ENCODE measurements at regions not wholly inside any gene's neighbourhood (a gene's known extent, or its start where the extent isn't known, plus 50 kb on each side); places are given as distances from the start of the nearest gene placed in this dataset.

GRCh38 chr15:70167155-70167554, 69.4 kb upstream of the TLE3 start:
- TF ChIP-seq CTCF (IDR thresholded peaks at IDR 0.05) = no peak
- TF ChIP-seq POLR2A (IDR thresholded peaks at IDR 0.05) = no peak
